G401 (cell line): ENCODE measurements at regions not wholly inside any gene's neighbourhood (a gene's known extent, or its start where the extent isn't known, plus 50 kb on each side); places are given as distances from the start of the nearest gene placed in this dataset.

ENCODE experiments used
- DNase-seq: peaks from one replicate; pipeline ENCODE4 v3.0.0-alpha.2; 2015; ENCODE audit warnings: low spot score
- in situ Hi-C: cut with HindIII; loops from 2 replicates; pipeline ENCODE4 v1.10.0; 2016; ENCODE audit warnings: low sequenced_read_pairs, mixed read lengths

- no peak for DNase-seq
- in situ Hi-C loops = no loop called here
Observed at GRCh38 chr2:146804288-146804687, 1040.5 kb upstream of the ACVR2A start.

GRCh38 chr2:146801886-146802285, 1042.9 kb upstream of the ACVR2A start:
- in situ Hi-C loops = no loop called here
- no peak for DNase-seq

GRCh38 chr2:146786396-146786795, 1058.4 kb upstream of the ACVR2A start:
- in situ Hi-C loops = no loop called here
- DNase-seq = no peak

- in situ Hi-C loops = no loop called here
Observed at GRCh38 chr2:146785101-146785500, 1059.7 kb upstream of the ACVR2A start.

GRCh38 chr2:146784602-146785001, 1060.2 kb upstream of the ACVR2A start:
- no peak for DNase-seq
- in situ Hi-C loops = no loop called here

More at GRCh38 chr2:146785101-146785500, 1059.7 kb upstream of the ACVR2A start:
- no peak for DNase-seq

GRCh38 chr2:146777181-146777580, 1067.6 kb upstream of the ACVR2A start:
- no peak for DNase-seq
- in situ Hi-C loops = no loop called here

- no peak for DNase-seq
- in situ Hi-C loops = no loop called here
Observed at GRCh38 chr2:146776596-146776995, 1068.2 kb upstream of the ACVR2A start.

- DNase-seq = no peak
- in situ Hi-C loops = no loop called here
Observed at GRCh38 chr2:146771531-146771930, 1073.3 kb upstream of the ACVR2A start.

GRCh38 chr2:146764301-146764700, 1080.5 kb upstream of the ACVR2A start:
- in situ Hi-C loops = no loop called here

GRCh38 chr2:146762786-146763185, 1082.0 kb upstream of the ACVR2A start:
- in situ Hi-C loops = no loop called here
- DNase-seq = no peak

More at GRCh38 chr2:146764301-146764700, 1080.5 kb upstream of the ACVR2A start:
- DNase-seq = no peak

- in situ Hi-C loops = no loop called here
- no peak for DNase-seq
Observed at GRCh38 chr2:146754606-146755005, 1090.2 kb upstream of the ACVR2A start.

- in situ Hi-C loops = no loop called here
- no peak for DNase-seq
Observed at GRCh38 chr2:146748046-146748445, 1096.8 kb upstream of the ACVR2A start.

GRCh38 chr2:146741260-146741659, 1103.6 kb upstream of the ACVR2A start:
- no peak for DNase-seq
- in situ Hi-C loops = no loop called here

- in situ Hi-C loops = no loop called here
- DNase-seq = no peak
Observed at GRCh38 chr2:146734821-146735190, 1110.0 kb upstream of the ACVR2A start.

GRCh38 chr2:146734042-146734820, 1110.6 kb upstream of the ACVR2A start:
- peak; percentile 32 for DNase-seq
- in situ Hi-C loops = no loop called here

GRCh38 chr2:146730882-146731281, 1113.9 kb upstream of the ACVR2A start:
- in situ Hi-C loops = no loop called here
- no peak for DNase-seq

- in situ Hi-C loops = no loop called here
- DNase-seq = no peak
Observed at GRCh38 chr2:146721486-146721885, 1123.3 kb upstream of the ACVR2A start.

- in situ Hi-C loops = no loop called here
- DNase-seq = no peak
Observed at GRCh38 chr2:146720170-146720569, 1124.7 kb upstream of the ACVR2A start.

- in situ Hi-C loops = no loop called here
- no peak for DNase-seq
Observed at GRCh38 chr2:146716591-146716990, 1128.2 kb upstream of the ACVR2A start.

GRCh38 chr2:146709004-146709403, 1135.8 kb upstream of the ACVR2A start:
- in situ Hi-C loops = no loop called here
- DNase-seq = no peak

- in situ Hi-C loops = no loop called here
- no peak for DNase-seq
Observed at GRCh38 chr2:146701183-146701582, 1143.6 kb upstream of the ACVR2A start.
